Esophagus (tissue), 2 donors: ENCODE measurements at regions not wholly inside any gene's neighbourhood (a gene's known extent, or its start where the extent isn't known, plus 50 kb on each side); places are given as distances from the start of the nearest gene placed in this dataset.

Source experiments
- H3K27ac ChIP-seq, 2 donors: one replicate each; pipeline ENCODE4 v1.5.1; 2013; ENCODE audit warnings: low read depth in 2 of 2, mild to moderate bottlenecking in 2 of 2, inconsistent platforms in 1 of 2, low read length in 1 of 2, moderate library complexity in 1 of 2
- H3K27me3 ChIP-seq, 2 donors: one replicate each; pipeline ENCODE4 v1.6.1; 2013; ENCODE audit warnings: low read length in 2 of 2, control low read depth in 1 of 2, mild to moderate bottlenecking in 1 of 2; ENCODE audit not compliant: insufficient read depth in 2 of 2, control insufficient read depth in 1 of 2
- H3K36me3 ChIP-seq, 2 donors: one replicate each; pipeline ENCODE4 v1.6.1; 2013; ENCODE audit warnings: low read length in 1 of 2; ENCODE audit not compliant: control insufficient read depth in 2 of 2, insufficient read depth in 2 of 2
- H3K4me1 ChIP-seq, 2 donors: one replicate each; pipeline ENCODE4 v1.6.1; 2013; ENCODE audit warnings: low read length in 1 of 2; ENCODE audit not compliant: control insufficient read depth in 2 of 2, insufficient read depth in 2 of 2
- H3K4me3 ChIP-seq, 2 donors: one replicate each; pipeline ENCODE4 v1.5.1; 2013; ENCODE audit warnings: low read length in 2 of 2, mild to moderate bottlenecking in 2 of 2, low read depth in 1 of 2, moderate library complexity in 1 of 2
- H3K9me3 ChIP-seq, 2 donors: one replicate each; pipeline ENCODE4 v1.6.1; 2013; ENCODE audit warnings: mild to moderate bottlenecking in 2 of 2, low read depth in 1 of 2, low read length in 1 of 2, moderate library complexity in 1 of 2; ENCODE audit not compliant: control insufficient read depth in 2 of 2, insufficient read depth in 1 of 2
- WGBS, 2 donors: extraction: QIAGEN DNeasy Blood & Tissue Kit; methylation state at CpG; one replicate each; pipeline ENCODE4 v1.1.7; 2013; 5-methylcytosine and 5-hydroxymethylcytosine counted together
- donor health status: healthy with polysubstance abuse.
- donor health status: Bipolar disorder and iron deficiency.

GRCh38 chr2:199602896-199603717 is 145.4 kb upstream of the SATB2 start:
- Histone ChIP-seq H3K27me3 (peaks cover 0 to 3% of the 10 kb centered on the region in 2 donors), H3K36me3 (no peaks in the 10 kb centered on the region), H3K4me1 (no peaks in the 10 kb centered on the region), H3K27ac (no peak overlapping the region), H3K9me3 (peaks cover 0 to 2% of the 10 kb centered on the region in 2 donors), H3K4me3 (no peak overlapping the region)
- 82 to 85% methylated on average over 15 of the region's 15 CpGs for WGBS, 2 donors

DNA sequence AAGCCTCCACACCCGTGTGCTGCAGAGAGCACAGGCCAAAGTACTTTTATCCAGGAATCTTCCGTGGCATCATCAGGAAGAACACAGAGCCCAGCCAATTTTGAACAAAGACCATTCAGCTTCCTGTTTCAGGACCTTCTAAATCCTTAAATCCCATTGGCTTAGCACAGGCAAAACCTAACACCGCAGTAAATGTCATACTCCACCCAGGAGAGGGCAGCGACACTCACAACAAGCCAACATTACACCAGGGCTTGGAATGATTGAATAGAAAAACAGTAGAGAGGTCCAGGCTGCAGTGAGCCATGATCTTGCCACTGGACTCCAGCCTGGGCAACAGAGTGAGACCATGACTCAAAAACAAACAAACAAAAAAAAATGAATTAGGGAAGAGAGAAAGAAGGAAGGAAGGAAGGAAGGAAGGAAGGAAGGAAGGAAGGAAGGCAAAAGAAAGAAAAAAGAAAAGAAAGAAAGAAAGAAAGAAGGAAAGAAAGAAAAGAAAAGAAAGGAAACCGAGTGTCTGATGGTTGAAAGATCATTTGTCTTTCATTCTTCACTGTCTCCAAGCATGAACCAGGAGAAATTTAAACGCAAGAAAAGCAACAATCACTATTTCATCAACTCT is 144.6 kb upstream of the SATB2 start:
- Histone ChIP-seq H3K9me3 (peaks cover 0 to 2% of the 10 kb centered on the region in 2 donors), H3K27ac (no peak overlapping the region), H3K36me3 (no peaks in the 10 kb centered on the region), H3K4me3 (no peak overlapping the region), H3K4me1 (no peaks in the 10 kb centered on the region), H3K27me3 (peaks cover 0 to 3% of the 10 kb centered on the region in 2 donors)
- 61 to 62% methylated on average over 6 of the region's 6 CpGs for WGBS, 2 donors

DNA sequence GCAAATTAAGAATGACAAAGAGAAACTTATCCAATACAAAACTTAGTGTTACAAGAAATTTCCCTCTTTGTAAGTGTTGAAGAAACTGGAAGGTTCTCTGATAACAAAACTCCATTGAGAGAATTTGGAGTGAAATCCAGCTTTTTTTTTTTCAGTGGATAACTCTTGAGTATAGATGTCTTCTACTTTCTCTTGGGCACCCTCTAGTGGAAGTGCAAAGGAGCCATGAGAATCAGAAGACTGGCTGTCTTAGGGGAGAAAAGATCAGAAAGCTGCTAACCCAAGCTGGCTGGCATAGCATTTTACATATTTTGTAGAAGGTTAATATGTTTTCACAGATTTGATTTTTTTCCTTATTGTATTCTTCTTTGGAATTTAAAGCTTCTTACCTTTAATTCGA is 138.8 kb upstream of the SATB2 start:
- no peaks in the 10 kb centered on the region for H3K27me3 ChIP-seq
- no peak overlapping the region for H3K4me3 ChIP-seq
- H3K4me1 ChIP-seq = no peaks in the 10 kb centered on the region
- H3K9me3 ChIP-seq = no peaks in the 10 kb centered on the region
- WGBS, 2 donors = 48 to 61% methylated on average over 1 of the region's 1 CpG
- H3K36me3 ChIP-seq = no peaks in the 10 kb centered on the region
- H3K27ac ChIP-seq = no peak overlapping the region

DNA sequence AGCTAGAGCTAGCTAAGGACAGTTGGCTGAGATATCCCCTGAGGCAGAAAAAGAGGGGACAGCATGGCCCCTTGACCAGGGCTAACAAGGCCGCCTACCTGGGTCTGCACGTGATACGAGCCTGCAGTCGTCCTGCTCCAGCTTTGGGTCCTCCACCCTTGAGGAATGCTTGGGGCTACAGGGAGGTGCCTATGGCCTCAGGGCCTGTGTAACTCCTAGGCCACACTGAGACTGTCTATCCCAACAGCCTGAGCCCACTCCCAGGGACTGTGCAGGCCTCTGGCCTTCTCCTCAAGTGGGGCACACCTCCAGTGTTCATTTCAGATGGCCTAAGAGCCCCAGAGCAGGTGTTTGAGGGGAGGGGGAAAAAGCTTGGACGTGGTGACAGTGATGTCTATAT is 136.7 kb upstream of the SATB2 start:
- Histone ChIP-seq H3K4me3 (no peak overlapping the region), H3K27ac (no peak overlapping the region), H3K27me3 (no peaks in the 10 kb centered on the region), H3K4me1 (no peaks in the 10 kb centered on the region), H3K9me3 (no peaks in the 10 kb centered on the region), H3K36me3 (no peaks in the 10 kb centered on the region)
- WGBS, 2 donors = 72 to 83% methylated on average over 5 of the region's 5 CpGs

DNA sequence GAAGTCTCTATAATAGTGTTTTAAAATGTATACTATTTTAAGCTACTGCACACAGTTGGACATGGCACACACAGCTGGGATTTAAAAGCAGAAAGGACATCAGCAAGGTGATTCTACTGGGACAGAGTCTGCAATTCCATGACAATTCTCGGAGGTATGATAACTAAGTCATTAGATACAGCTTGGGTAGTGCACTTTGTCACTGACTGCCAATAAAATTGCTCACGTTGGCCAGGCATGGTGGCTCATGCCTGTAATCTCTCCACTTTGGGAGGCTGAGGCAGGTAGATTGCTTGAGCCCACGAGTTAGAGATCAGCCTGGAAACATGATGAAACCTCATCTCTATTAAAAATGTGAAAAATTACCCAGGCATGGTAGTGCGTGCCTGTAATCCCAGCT is 134.1 kb upstream of the SATB2 start:
- H3K36me3 ChIP-seq = no peaks in the 10 kb centered on the region
- WGBS, 2 donors = 71 to 72% methylated on average over 4 of the region's 4 CpGs
- no peaks in the 10 kb centered on the region for H3K4me1 ChIP-seq
- H3K9me3 ChIP-seq = no peaks in the 10 kb centered on the region
- H3K4me3 ChIP-seq = no peak overlapping the region
- no peaks in the 10 kb centered on the region for H3K27me3 ChIP-seq
- H3K27ac ChIP-seq = no peak overlapping the region

- Histone ChIP-seq H3K4me3 (no peak overlapping the region), H3K9me3 (no peaks in the 10 kb centered on the region), H3K27me3 (no peaks in the 10 kb centered on the region), H3K36me3 (no peaks in the 10 kb centered on the region), H3K27ac (no peak overlapping the region), H3K4me1 (no peaks in the 10 kb centered on the region)
- WGBS, 2 donors = 52 to 58% methylated on average over 5 of the region's 5 CpGs
These were observed 132.8 kb upstream of the SATB2 start for GRCh38 chr2:199590321-199591203.

- H3K4me3 ChIP-seq = no peak overlapping the region
- H3K27ac ChIP-seq = no peak overlapping the region
- no peaks in the 10 kb centered on the region for H3K9me3 ChIP-seq
- H3K4me1 ChIP-seq = no peaks in the 10 kb centered on the region
- 62 to 65% methylated on average over 11 of the region's 11 CpGs for WGBS, 2 donors
- H3K27me3 ChIP-seq = no peaks in the 10 kb centered on the region
- no peaks in the 10 kb centered on the region for H3K36me3 ChIP-seq
These were observed 131.6 kb upstream of the SATB2 start for GRCh38 chr2:199589306-199589705.

DNA sequence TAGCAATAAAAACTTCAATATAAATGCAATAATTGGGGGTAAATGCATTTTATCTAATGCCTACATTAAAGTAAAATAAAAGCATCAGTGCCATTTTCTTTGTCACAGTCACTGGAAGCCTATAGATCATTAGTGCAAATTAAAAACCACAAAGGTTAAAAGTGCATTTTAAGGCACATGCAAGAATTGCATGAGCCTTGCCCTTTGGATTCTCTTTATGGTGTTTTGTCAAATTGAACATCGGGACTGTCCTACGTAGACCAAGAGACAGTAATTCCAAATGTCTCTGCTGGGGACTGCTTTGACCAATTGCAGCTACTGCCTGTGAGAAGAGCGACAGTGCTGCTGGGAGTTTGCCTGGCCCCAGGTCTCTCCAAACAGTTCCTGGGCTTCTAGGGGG is 130.3 kb upstream of the SATB2 start:
- H3K27ac ChIP-seq = no peak overlapping the region
- H3K4me3 ChIP-seq = no peak overlapping the region
- no peaks in the 10 kb centered on the region for H3K4me1 ChIP-seq
- no peaks in the 10 kb centered on the region for H3K9me3 ChIP-seq
- H3K36me3 ChIP-seq = no peaks in the 10 kb centered on the region
- no peaks in the 10 kb centered on the region for H3K27me3 ChIP-seq
- WGBS, 2 donors = 87 to 89% methylated on average over 3 of the region's 3 CpGs

- Histone ChIP-seq H3K27me3 (no peaks in the 10 kb centered on the region), H3K36me3 (no peaks in the 10 kb centered on the region), H3K9me3 (no peaks in the 10 kb centered on the region), H3K27ac (no peak overlapping the region), H3K4me1 (no peaks in the 10 kb centered on the region), H3K4me3 (no peak overlapping the region)
- WGBS, 2 donors = 82 to 88% methylated on average over 2 of the region's 2 CpGs
These were observed 128.9 kb upstream of the SATB2 start for GRCh38 chr2:199586646-199587045.
